Endothelial cell of umbilical vein (primary cell): ENCODE measurements at regions not wholly inside any gene's neighbourhood (a gene's known extent, or its start where the extent isn't known, plus 50 kb on each side); places are given as distances from the start of the nearest gene placed in this dataset.

Experiments
- BruUV-seq: library from RNA; stranded (reverse); fragments of 400-500 nt; replicated peaks from 2 replicates; lab custom pipeline; 2021; lab: Mats Ljungman, UMichigan
- CTCF ChIA-PET: fragments of 300-600, 350-600 bp; sonication (Branson Sonifier 250); formaldehyde crosslinking; loops from one replicate; lab custom pipeline; 2021; ENCODE audit warnings: antibody characterized with exemption, inconsistent platforms; lab: Charles Lee
- POLR2A ChIA-PET: fragments of 300-600, 350-600 bp; sonication (Branson Sonifier 250); formaldehyde crosslinking; loops from one replicate; lab custom pipeline; 2021; ENCODE audit warnings: antibody characterized with exemption, inconsistent platforms; lab: Charles Lee
- DNase-seq: peaks from one replicate; pipeline ENCODE4 v3.0.0-alpha.2; 2011; ENCODE audit warnings: low read depth, low spot score
- FAIRE-seq: peaks from 2 replicates; lab custom pipeline; 2011; peaks lifted over from hg19 to GRCh38; lab: Jason Lieb, UNC
- H2AFZ ChIP-seq: 2 replicates; pipeline ENCODE4 v1.6.0; 2012; ENCODE audit warnings: low read depth, low read length, control low read depth, inconsistent platforms
- H3K27ac ChIP-seq: 2 replicates; pipeline ENCODE4 v1.5.1; 2011; ENCODE audit warnings: low read depth, mild to moderate bottlenecking, control low read depth, low read length, moderate library complexity; ENCODE audit not compliant: insufficient read depth
- H3K27me3 ChIP-seq, 2 experiments: 2 replicates each; pipeline versions ENCODE4 v1.6.0 to v1.6.1; 2011; ENCODE audit warnings: low read length in 2 of 2, mixed read lengths in 1 of 2; ENCODE audit not compliant: control insufficient read depth in 2 of 2, insufficient read depth in 2 of 2
- H3K36me3 ChIP-seq, 2 experiments: 2 replicates in 1 of 2; 3 replicates in 1 of 2; pipeline ENCODE4 v1.5.1; 2011; ENCODE audit warnings: low read length in 2 of 2, mild to moderate bottlenecking in 1 of 2, moderate library complexity in 1 of 2; ENCODE audit not compliant: control insufficient read depth in 2 of 2, insufficient read depth in 2 of 2; ENCODE audit errors: extremely low read depth in 1 of 2
- H3K4me1 ChIP-seq: 3 replicates; pipeline ENCODE4 v1.5.1; 2011; ENCODE audit warnings: mild to moderate bottlenecking, low read length; ENCODE audit not compliant: control insufficient read depth, insufficient read depth; ENCODE audit errors: extremely low read depth
- H3K4me2 ChIP-seq: 2 replicates; pipeline ENCODE4 v1.6.1; 2011; ENCODE audit warnings: low read length, control low read depth, mixed read lengths; ENCODE audit not compliant: insufficient read depth
- H3K4me3 ChIP-seq, 3 experiments: fragments of 200-600 bp in 1 of 3; sonication (generic), shearing (Covaris generic) in 1 of 3; replicated peaks in 1 of 3; 2 replicates each; pipeline ENCODE4 v1.5.1; 2011 to 2016; ENCODE audit warnings: control low read depth in 3 of 3, low read length in 3 of 3, mild to moderate bottlenecking in 2 of 3, inconsistent platforms in 1 of 3, low read depth in 1 of 3, moderate library complexity in 1 of 3; ENCODE audit not compliant: insufficient read depth in 1 of 3
- H3K79me2 ChIP-seq: 2 replicates; pipeline ENCODE4 v1.6.0; 2012; ENCODE audit warnings: low read length, inconsistent platforms; ENCODE audit not compliant: control insufficient read depth, insufficient read depth
- H3K9ac ChIP-seq: replicated peaks from 2 replicates; pipeline ENCODE3; 2011; ENCODE audit warnings: low read length, control low read depth; ENCODE audit not compliant: insufficient read depth; ENCODE audit errors: extremely low read depth
- H3K9me1 ChIP-seq: replicated peaks from 3 replicates; pipeline ENCODE4 v1.6.0; 2011; ENCODE audit warnings: mild to moderate bottlenecking, low read length; ENCODE audit not compliant: control insufficient read depth, insufficient read depth; ENCODE audit errors: extremely low read depth
- H3K9me3 ChIP-seq: replicated peaks from 2 replicates; pipeline ENCODE4 v1.5.1; 2012; ENCODE audit warnings: low read length, inconsistent platforms; ENCODE audit not compliant: control insufficient read depth, insufficient read depth
- H4K20me1 ChIP-seq: replicated peaks from 2 replicates; pipeline ENCODE3; 2011; ENCODE audit warnings: mild to moderate bottlenecking, low read length; ENCODE audit not compliant: control insufficient read depth, insufficient read depth; ENCODE audit errors: extremely low read depth
- EZH2 ChIP-seq: IDR thresholded peaks from 2 replicates; pipeline ENCODE4 v1.6.1; 2012; ENCODE audit warnings: borderline replicate concordance, low read depth, mild to moderate bottlenecking, moderate library complexity, low read length, inconsistent platforms; ENCODE audit not compliant: severe bottlenecking
- FOS ChIP-seq: IDR thresholded peaks from 2 replicates; pipeline ENCODE4 v1.6.1; 2011; ENCODE audit warnings: mild to moderate bottlenecking, low read length, moderate library complexity, borderline replicate concordance; ENCODE audit not compliant: insufficient read depth
- GATA2 ChIP-seq: IDR thresholded peaks from 2 replicates; pipeline ENCODE4 v1.7.0; 2011; ENCODE audit warnings: low read depth, mild to moderate bottlenecking, moderate library complexity, mixed read lengths, low read length; ENCODE audit not compliant: insufficient read length, insufficient read depth
- JUN ChIP-seq: IDR thresholded peaks from 2 replicates; pipeline ENCODE4 v1.6.1; 2011; ENCODE audit warnings: borderline replicate concordance, low read depth; ENCODE audit not compliant: insufficient read length, insufficient read depth
- MYC ChIP-seq: IDR thresholded peaks from one replicate; pipeline ENCODE4 v1.6.1; 2011; ENCODE audit warnings: mild to moderate bottlenecking, low read depth, low read length
- POLR2A ChIP-seq: IDR thresholded peaks from 2 replicates; pipeline ENCODE4 v1.6.1; 2012; ENCODE audit warnings: low read depth, mild to moderate bottlenecking, control low read depth, low read length
- POLR2AphosphoS5 ChIP-seq: IDR thresholded peaks from 2 replicates; pipeline ENCODE4 v1.6.1; 2012; ENCODE audit warnings: low read depth, mild to moderate bottlenecking, control low read depth, low read length, moderate library complexity; ENCODE audit not compliant: insufficient read depth
- dilution Hi-C: fragments of 300-500 bp; cut with MboI; formaldehyde crosslinking; loops from one replicate; pipeline ENCODE4 v1.15.0; 2019; ENCODE audit warnings: low sequenced_read_pairs; ENCODE audit not compliant: extremely low pct_ligation_motif_present
- intact Hi-C: fragments of 100-400 bp; cut with micrococcal nuclease; formaldehyde crosslinking; loops from one replicate; pipeline ENCODE4 v1.10.0; 2022
- TF ChIP-seq, protein P1 (sequence below), 2 donors: IDR thresholded peaks; 1 replicate in 1 of 2; 2 replicates in 1 of 2; pipeline ENCODE4 v1.5.1; 2011; ENCODE audit warnings: low read length in 2 of 2, mild to moderate bottlenecking in 2 of 2, moderate library complexity in 2 of 2, control low read depth in 1 of 2, inconsistent platforms in 1 of 2, low read depth in 1 of 2; ENCODE audit not compliant: insufficient read depth in 1 of 2; ENCODE audit errors: extremely low read depth in 1 of 2
- TF ChIP-seq, protein P2 (sequence below): IDR thresholded peaks from 2 replicates; pipeline ENCODE4 v1.6.1; 2011; ENCODE audit not compliant: insufficient read depth, insufficient read length

DNA sequence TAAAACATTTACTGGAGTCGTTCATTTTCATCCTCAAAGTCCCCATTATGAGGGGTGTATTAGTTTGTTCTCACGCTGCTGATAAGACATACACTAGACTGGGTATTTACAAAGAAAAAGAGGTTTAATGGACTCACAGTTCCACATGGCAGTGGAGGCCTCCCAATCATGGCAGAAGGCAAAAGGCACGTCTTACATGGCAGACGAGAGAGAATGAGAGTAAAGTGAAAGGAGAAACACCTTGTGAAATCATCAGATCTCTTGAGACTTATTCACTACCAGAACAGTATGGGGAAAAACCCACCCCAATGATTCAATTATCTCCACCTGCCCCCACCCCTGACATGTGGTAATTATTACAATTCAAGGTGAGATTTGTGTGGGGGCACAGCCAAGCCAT lies 830.4 kb upstream of the RGS18 start:
- no peak for DNase-seq
- intact Hi-C loops, result no loop called here
- Histone ChIP-seq H4K20me1 (no peaks in the 10 kb centered on the region), H3K79me2 (no peaks in the 10 kb centered on the region), H3K27me3 (no peaks in the 10 kb centered on the region), H3K4me3 (no peak overlapping the region), H3K27ac (no peak overlapping the region), H3K4me1 (no peaks in the 10 kb centered on the region), H3K9ac (no peak overlapping the region), H3K36me3 (no peaks in the 10 kb centered on the region), H3K4me2 (no peak overlapping the region), H3K9me3 (no peaks in the 10 kb centered on the region), H3K9me1 (no peaks in the 10 kb centered on the region), H2AFZ (no peak overlapping the region)
- ChIA-PET POLR2A (no interaction called here), CTCF (no interaction called here)
- no TSS peak for BruUV-seq
- FAIRE-seq, result no peak
- dilution Hi-C loops, result no loop called here
- TF ChIP-seq POLR2A, result no peak
- TF ChIP-seq, protein P1, sequence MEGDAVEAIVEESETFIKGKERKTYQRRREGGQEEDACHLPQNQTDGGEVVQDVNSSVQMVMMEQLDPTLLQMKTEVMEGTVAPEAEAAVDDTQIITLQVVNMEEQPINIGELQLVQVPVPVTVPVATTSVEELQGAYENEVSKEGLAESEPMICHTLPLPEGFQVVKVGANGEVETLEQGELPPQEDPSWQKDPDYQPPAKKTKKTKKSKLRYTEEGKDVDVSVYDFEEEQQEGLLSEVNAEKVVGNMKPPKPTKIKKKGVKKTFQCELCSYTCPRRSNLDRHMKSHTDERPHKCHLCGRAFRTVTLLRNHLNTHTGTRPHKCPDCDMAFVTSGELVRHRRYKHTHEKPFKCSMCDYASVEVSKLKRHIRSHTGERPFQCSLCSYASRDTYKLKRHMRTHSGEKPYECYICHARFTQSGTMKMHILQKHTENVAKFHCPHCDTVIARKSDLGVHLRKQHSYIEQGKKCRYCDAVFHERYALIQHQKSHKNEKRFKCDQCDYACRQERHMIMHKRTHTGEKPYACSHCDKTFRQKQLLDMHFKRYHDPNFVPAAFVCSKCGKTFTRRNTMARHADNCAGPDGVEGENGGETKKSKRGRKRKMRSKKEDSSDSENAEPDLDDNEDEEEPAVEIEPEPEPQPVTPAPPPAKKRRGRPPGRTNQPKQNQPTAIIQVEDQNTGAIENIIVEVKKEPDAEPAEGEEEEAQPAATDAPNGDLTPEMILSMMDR (IDR thresholded peaks at IDR 0.05; ENCODE audit: extremely low read depth in 1 of 2, insufficient read depth in 1 of 2, low read depth in 1 of 2, low read length in 2 of 2), result no peak
- no peak for TF ChIP-seq GATA2
- no peak for TF ChIP-seq POLR2AphosphoS5

DNA sequence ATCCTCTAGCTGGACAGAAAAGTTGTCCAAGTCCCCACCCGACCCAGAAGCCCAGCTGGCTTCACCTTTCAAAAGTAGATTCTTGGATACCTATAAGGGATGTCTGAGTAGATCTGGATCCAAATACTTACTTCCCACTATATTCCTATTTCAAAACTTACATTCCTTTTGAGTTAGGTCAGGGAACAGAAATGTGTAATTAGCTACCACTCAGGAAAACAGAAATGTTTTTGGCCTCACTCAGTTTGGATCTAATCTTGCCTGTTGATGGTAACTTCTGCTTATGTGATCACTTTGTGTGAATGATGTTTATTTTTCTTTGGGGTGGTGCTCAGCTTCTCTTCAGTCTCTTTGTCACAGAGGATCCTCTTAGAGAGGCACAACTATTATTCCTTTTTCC lies 814.4 kb upstream of the RGS18 start:
- no peaks in the 10 kb centered on the region for H3K9me1 ChIP-seq
- H3K4me1 ChIP-seq, result no peaks in the 10 kb centered on the region
- DNase-seq (peak; percentile 7), FAIRE-seq (no peak)
- no peaks in the 10 kb centered on the region for H3K9me3 ChIP-seq
- no peak overlapping the region for H3K4me3 ChIP-seq
- TF ChIP-seq POLR2AphosphoS5, result no peak
- TF ChIP-seq JUN, result no peak
- TF ChIP-seq, protein P1 (IDR thresholded peaks at IDR 0.05; ENCODE audit: extremely low read depth in 1 of 2, insufficient read depth in 1 of 2, low read depth in 1 of 2, low read length in 2 of 2), result no peak
- no peak for TF ChIP-seq MYC
- no peak for TF ChIP-seq POLR2A
- no peak for TF ChIP-seq GATA2
- TF ChIP-seq, protein P2, sequence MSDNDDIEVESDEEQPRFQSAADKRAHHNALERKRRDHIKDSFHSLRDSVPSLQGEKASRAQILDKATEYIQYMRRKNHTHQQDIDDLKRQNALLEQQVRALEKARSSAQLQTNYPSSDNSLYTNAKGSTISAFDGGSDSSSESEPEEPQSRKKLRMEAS, result no peak
- no peak for TF ChIP-seq FOS
- TF ChIP-seq EZH2, result no peak
- H3K79me2 ChIP-seq, result no peaks in the 10 kb centered on the region
- no peak overlapping the region for H3K27ac ChIP-seq
- no peaks in the 10 kb centered on the region for H3K27me3 ChIP-seq
- intact Hi-C loops, result no loop called here
- POLR2A ChIA-PET, result no interaction called here
- no peak overlapping the region for H2AFZ ChIP-seq
- dilution Hi-C loops, result no loop called here
- H3K36me3 ChIP-seq, result no peaks in the 10 kb centered on the region
- CTCF ChIA-PET, result no interaction called here
- BruUV-seq, result no TSS peak
- H4K20me1 ChIP-seq, result no peaks in the 10 kb centered on the region
- H3K9ac ChIP-seq, result no peak overlapping the region
- no peak overlapping the region for H3K4me2 ChIP-seq
